ENCODE measurements at regions not wholly inside any gene's neighbourhood (a gene's known extent, or its start where the extent isn't known, plus 50 kb on each side); places are given as distances from the start of the nearest gene placed in this dataset.
"Not testable (repeated sequence)": the region's sequence is repeated elsewhere in the genome, so short reads cannot be mapped to it uniquely, and the experiment has no call there.

DNA sequence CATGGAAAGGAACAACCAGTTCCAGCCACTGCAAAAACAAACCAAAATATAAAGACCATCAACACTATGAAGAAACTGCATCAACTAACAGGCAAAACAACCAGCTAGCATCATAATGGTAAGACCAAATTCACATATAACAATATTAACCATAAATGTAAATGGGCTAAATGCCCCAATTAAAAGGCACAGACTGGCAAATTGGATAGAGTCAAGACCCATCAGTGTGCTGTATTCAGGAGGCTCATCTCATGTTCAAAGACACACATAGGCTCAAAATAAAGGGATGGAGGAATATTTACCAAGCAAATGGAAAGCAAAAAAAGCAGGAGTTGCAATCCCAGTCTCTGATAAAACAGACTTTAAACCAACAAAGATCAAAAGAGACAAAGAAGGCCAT, 89.7 kb upstream of the SETMAR start:
- H3K4me3 ChIP-seq (ENCODE audit: low read length); H3K4me1 ChIP-seq (ENCODE audit: control insufficient read depth, insufficient read depth, low read length); H3K27me3 ChIP-seq (ENCODE audit: control insufficient read depth, insufficient read depth, low read length); H3K36me3 ChIP-seq (ENCODE audit: control insufficient read depth, insufficient read depth, low read length); H3K27ac ChIP-seq (ENCODE audit: low read length); H3K9me3 ChIP-seq (ENCODE audit: control insufficient read depth, insufficient read depth, low read length); DNase-seq (ENCODE audit: low read depth, low spot score): not testable (repeated sequence)

DNA sequence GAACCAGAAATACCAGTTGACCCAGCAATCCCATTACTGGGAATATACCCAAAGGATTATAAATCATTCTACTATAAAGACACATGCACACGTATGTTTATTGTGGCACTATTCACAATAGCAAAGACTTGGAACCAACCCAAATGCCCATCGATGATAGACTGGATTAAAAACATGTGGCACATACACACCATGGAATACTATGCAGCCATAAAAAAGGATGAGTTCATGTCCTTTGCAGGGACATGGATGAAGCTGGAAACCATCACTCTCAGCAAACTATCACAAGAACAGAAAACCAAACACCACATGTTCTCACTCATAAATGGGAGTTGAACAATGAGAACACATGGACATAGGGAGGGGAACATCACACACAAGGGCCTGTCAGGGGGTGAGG, 86.2 kb upstream of the SETMAR start:
- H3K4me1 ChIP-seq (ENCODE audit: control insufficient read depth, insufficient read depth, low read length); DNase-seq (ENCODE audit: low read depth, low spot score); H3K27me3 ChIP-seq (ENCODE audit: control insufficient read depth, insufficient read depth, low read length); H3K27ac ChIP-seq (ENCODE audit: low read length); H3K36me3 ChIP-seq (ENCODE audit: control insufficient read depth, insufficient read depth, low read length); H3K4me3 ChIP-seq (ENCODE audit: low read length); H3K9me3 ChIP-seq (ENCODE audit: control insufficient read depth, insufficient read depth, low read length): not testable (repeated sequence)
- no CpG with 5 or more reads among the region's 2 CpGs for WGBS (ENCODE audit: insufficient coverage, insufficient read length)

GRCh38 chr3:4218456-4219226, 84.5 kb upstream of the SETMAR start:
- Histone ChIP-seq H3K36me3 (ENCODE audit: control insufficient read depth, insufficient read depth, low read length) (no peaks in the 10 kb centered on the region), H3K27ac (ENCODE audit: low read length) (no peak overlapping the region), H3K9me3 (ENCODE audit: control insufficient read depth, insufficient read depth, low read length) (no peaks in the 10 kb centered on the region), H3K27me3 (ENCODE audit: control insufficient read depth, insufficient read depth, low read length) (no peaks in the 10 kb centered on the region), H3K4me1 (ENCODE audit: control insufficient read depth, insufficient read depth, low read length) (no peaks in the 10 kb centered on the region), H3K4me3 (ENCODE audit: low read length) (no peak overlapping the region)
- WGBS (ENCODE audit: insufficient coverage, insufficient read length), result no CpG with 5 or more reads among the region's 10 CpGs
- DNase-seq (ENCODE audit: low read depth, low spot score), result no peak

DNA sequence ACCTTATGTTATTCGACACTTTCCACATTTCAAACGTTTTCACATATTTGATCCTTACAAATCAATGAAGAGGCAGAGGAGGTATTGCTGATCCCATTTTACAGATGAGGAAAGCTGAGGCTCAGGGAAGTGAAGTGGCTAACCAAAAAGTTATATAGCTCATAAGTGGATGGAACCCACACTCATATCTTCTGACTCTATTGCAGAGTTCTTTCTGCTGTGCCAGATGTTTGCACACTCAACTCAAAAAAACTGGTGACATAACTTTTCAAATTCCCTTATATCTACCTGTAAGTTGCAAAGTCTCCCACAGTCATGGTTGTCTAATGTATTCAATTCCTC, 84.0 kb upstream of the SETMAR start:
- DNase-seq (ENCODE audit: low read depth, low spot score), result no peak
- WGBS (ENCODE audit: insufficient coverage, insufficient read length), result no CpG with 5 or more reads among the region's 2 CpGs
- Histone ChIP-seq H3K27me3 (ENCODE audit: control insufficient read depth, insufficient read depth, low read length) (no peaks in the 10 kb centered on the region), H3K4me1 (ENCODE audit: control insufficient read depth, insufficient read depth, low read length) (no peaks in the 10 kb centered on the region), H3K9me3 (ENCODE audit: control insufficient read depth, insufficient read depth, low read length) (no peaks in the 10 kb centered on the region), H3K27ac (ENCODE audit: low read length) (no peak overlapping the region), H3K36me3 (ENCODE audit: control insufficient read depth, insufficient read depth, low read length) (no peaks in the 10 kb centered on the region), H3K4me3 (ENCODE audit: low read length) (no peak overlapping the region)

- H3K36me3 ChIP-seq (ENCODE audit: control insufficient read depth, insufficient read depth, low read length), result no peaks in the 10 kb centered on the region
- no peak overlapping the region for H3K27ac ChIP-seq (ENCODE audit: low read length)
- H3K9me3 ChIP-seq (ENCODE audit: control insufficient read depth, insufficient read depth, low read length), result no peaks in the 10 kb centered on the region
- no peaks in the 10 kb centered on the region for H3K4me1 ChIP-seq (ENCODE audit: control insufficient read depth, insufficient read depth, low read length)
- H3K27me3 ChIP-seq (ENCODE audit: control insufficient read depth, insufficient read depth, low read length), result no peaks in the 10 kb centered on the region
- DNase-seq (ENCODE audit: low read depth, low spot score), result no peak
- no peak overlapping the region for H3K4me3 ChIP-seq (ENCODE audit: low read length)
- WGBS (ENCODE audit: insufficient coverage, insufficient read length), result no CpG with 5 or more reads among the region's 3 CpGs
These were observed 83.1 kb upstream of the SETMAR start for GRCh38 chr3:4220065-4220464.

DNA sequence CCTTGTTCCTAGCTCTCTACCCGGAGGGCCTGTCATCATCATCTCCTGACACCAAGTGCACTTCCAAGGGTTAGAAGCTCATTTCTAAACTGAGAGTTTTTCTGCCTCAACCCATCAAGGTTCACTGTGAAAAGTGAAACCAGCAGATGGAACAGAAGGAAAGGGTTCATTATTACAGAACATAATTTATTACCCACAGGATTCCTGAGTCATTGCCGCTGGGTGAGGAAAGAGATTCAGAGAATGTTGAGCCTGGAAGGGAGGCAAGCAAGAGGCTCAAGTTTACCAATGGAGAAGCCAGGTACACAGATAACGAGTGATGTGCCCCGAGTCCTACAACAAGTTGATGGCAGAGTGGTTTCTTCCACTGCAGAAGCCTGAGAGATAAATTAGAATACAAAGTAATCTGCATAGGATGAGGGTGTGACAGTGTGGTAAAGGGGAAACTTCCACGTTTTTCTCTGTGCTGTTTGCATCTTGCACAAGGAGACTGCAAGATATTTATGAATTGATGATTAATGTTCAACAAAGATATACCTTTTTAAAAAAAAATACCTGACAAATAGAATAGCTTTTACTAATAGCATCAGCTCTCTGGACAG, 80.5 kb upstream of the SETMAR start:
- no peak overlapping the region for H3K4me3 ChIP-seq (ENCODE audit: low read length)
- no CpG with 5 or more reads among the region's 5 CpGs for WGBS (ENCODE audit: insufficient coverage, insufficient read length)
- no peak for DNase-seq (ENCODE audit: low read depth, low spot score)
- H3K27ac ChIP-seq (ENCODE audit: low read length), result no peak overlapping the region
- H3K9me3 ChIP-seq (ENCODE audit: control insufficient read depth, insufficient read depth, low read length), result no peaks in the 10 kb centered on the region
- no peaks in the 10 kb centered on the region for H3K36me3 ChIP-seq (ENCODE audit: control insufficient read depth, insufficient read depth, low read length)
- no peaks in the 10 kb centered on the region for H3K27me3 ChIP-seq (ENCODE audit: control insufficient read depth, insufficient read depth, low read length)
- no peaks in the 10 kb centered on the region for H3K4me1 ChIP-seq (ENCODE audit: control insufficient read depth, insufficient read depth, low read length)

DNA sequence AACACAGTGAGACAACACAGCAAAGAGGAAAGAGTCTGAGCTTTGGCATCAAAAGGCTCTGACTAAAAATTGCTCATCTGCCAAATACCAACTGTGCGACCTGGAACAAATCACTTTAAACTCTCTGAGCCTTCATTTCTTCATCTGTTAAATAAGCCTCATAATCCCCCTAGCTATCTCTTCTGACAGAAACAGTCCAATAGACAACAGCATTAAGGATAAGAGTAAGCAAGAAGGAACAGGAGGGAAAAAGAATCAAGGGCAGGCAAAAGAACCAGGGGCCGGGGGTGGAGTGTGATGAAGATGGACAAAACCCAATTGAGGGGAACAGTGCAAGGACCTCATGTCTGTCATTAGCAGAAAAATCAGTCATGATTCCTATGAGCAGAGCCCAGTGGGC, 79.4 kb upstream of the SETMAR start:
- no CpG with 5 or more reads among the region's 2 CpGs for WGBS (ENCODE audit: insufficient coverage, insufficient read length)
- Histone ChIP-seq H3K4me3 (ENCODE audit: low read length) (no peak overlapping the region), H3K9me3 (ENCODE audit: control insufficient read depth, insufficient read depth, low read length) (no peaks in the 10 kb centered on the region), H3K27ac (ENCODE audit: low read length) (no peak overlapping the region), H3K4me1 (ENCODE audit: control insufficient read depth, insufficient read depth, low read length) (no peaks in the 10 kb centered on the region), H3K27me3 (ENCODE audit: control insufficient read depth, insufficient read depth, low read length) (no peaks in the 10 kb centered on the region; the same call in 1 of the 2 replicates), H3K36me3 (ENCODE audit: control insufficient read depth, insufficient read depth, low read length) (no peaks in the 10 kb centered on the region)
- DNase-seq (ENCODE audit: low read depth, low spot score), result no peak

GRCh38 chr3:4224331-4224730, 78.8 kb upstream of the SETMAR start:
- no peaks in the 10 kb centered on the region; the same call in 1 of the 2 replicates for H3K27me3 ChIP-seq (ENCODE audit: control insufficient read depth, insufficient read depth, low read length)
- no peak overlapping the region for H3K27ac ChIP-seq (ENCODE audit: low read length)
- no peak overlapping the region for H3K4me3 ChIP-seq (ENCODE audit: low read length)
- no peaks in the 10 kb centered on the region for H3K36me3 ChIP-seq (ENCODE audit: control insufficient read depth, insufficient read depth, low read length)
- no peaks in the 10 kb centered on the region for H3K9me3 ChIP-seq (ENCODE audit: control insufficient read depth, insufficient read depth, low read length)
- H3K4me1 ChIP-seq (ENCODE audit: control insufficient read depth, insufficient read depth, low read length), result no peaks in the 10 kb centered on the region
- no peak for DNase-seq (ENCODE audit: low read depth, low spot score)

DNA sequence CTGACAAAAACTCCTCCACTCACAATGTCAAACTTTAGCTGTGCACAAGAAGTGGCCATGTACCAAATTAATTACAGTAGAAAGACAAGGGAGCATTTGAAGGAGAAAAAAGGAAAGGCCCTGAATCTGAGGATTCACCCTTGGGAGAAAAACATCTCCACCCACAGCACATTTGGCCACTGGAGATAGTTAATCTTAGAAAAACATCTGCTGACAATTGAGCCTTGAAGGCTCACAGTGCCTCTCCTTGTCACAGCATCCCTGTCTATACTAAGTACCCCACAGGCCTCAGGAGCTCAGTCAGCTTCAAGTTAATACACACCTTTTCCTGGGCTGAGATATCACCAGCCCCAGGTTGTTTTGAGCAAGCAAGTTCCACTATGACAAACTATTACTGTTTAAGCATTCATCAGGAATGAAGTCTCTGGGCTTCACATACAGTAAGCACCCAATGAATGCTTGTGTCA, 78.1 kb upstream of the SETMAR start:
- DNase-seq (ENCODE audit: low read depth, low spot score), result no peak
- no peak overlapping the region for H3K27ac ChIP-seq (ENCODE audit: low read length)

GRCh38 chr3:4228295-4228694, 74.9 kb upstream of the SETMAR start:
- no CpG with 5 or more reads among the region's 2 CpGs for WGBS (ENCODE audit: insufficient coverage, insufficient read length)
- no peaks in the 10 kb centered on the region for H3K36me3 ChIP-seq (ENCODE audit: control insufficient read depth, insufficient read depth, low read length)
- no peak for DNase-seq (ENCODE audit: low read depth, low spot score)

More for the DNA sequence above, 78.1 kb upstream of the SETMAR start:
- Histone ChIP-seq H3K9me3 (ENCODE audit: control insufficient read depth, insufficient read depth, low read length) (no peaks in the 10 kb centered on the region), H3K4me1 (ENCODE audit: control insufficient read depth, insufficient read depth, low read length) (no peaks in the 10 kb centered on the region), H3K36me3 (ENCODE audit: control insufficient read depth, insufficient read depth, low read length) (no peaks in the 10 kb centered on the region), H3K27me3 (ENCODE audit: control insufficient read depth, insufficient read depth, low read length) (peaks cover under 1% of the 10 kb centered on the region; the same call in 1 of the 2 replicates), H3K4me3 (ENCODE audit: low read length) (no peak overlapping the region)

DNA sequence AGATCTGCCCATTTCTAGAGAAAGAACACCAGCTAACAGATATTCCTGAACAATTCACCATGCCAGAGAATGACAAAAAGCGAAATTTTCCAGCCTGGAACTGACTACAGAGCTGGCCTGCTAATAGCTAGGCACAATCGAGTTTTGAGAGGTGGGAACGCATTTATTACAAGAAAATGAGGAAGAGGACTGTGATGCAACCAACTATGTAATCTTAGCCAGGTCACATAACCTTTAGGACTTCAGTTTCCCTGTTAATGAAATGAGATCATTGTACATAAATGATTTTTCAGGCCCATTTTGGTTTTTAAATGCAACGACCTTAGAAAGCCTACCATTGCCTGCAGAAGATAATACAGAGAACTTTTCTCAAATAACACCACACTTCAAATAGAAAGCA, 72.1 kb upstream of the SETMAR start:
- Histone ChIP-seq H3K9me3 (ENCODE audit: control insufficient read depth, insufficient read depth, low read length) (no peaks in the 10 kb centered on the region), H3K27me3 (ENCODE audit: control insufficient read depth, insufficient read depth, low read length) (peaks cover 13% of the 10 kb centered on the region), H3K27ac (ENCODE audit: low read length) (no peak overlapping the region), H3K36me3 (ENCODE audit: control insufficient read depth, insufficient read depth, low read length) (no peaks in the 10 kb centered on the region), H3K4me1 (ENCODE audit: control insufficient read depth, insufficient read depth, low read length) (no peaks in the 10 kb centered on the region), H3K4me3 (ENCODE audit: low read length) (no peak overlapping the region)
- WGBS (ENCODE audit: insufficient coverage, insufficient read length), result no CpG with 5 or more reads among the region's 4 CpGs
- no peak for DNase-seq (ENCODE audit: low read depth, low spot score)

More at GRCh38 chr3:4228295-4228694, 74.9 kb upstream of the SETMAR start:
- H3K27me3 ChIP-seq (ENCODE audit: control insufficient read depth, insufficient read depth, low read length), result peaks cover 9% of the 10 kb centered on the region
- H3K9me3 ChIP-seq (ENCODE audit: control insufficient read depth, insufficient read depth, low read length), result no peaks in the 10 kb centered on the region
- no peak overlapping the region for H3K4me3 ChIP-seq (ENCODE audit: low read length)
- H3K4me1 ChIP-seq (ENCODE audit: control insufficient read depth, insufficient read depth, low read length), result no peaks in the 10 kb centered on the region
- H3K27ac ChIP-seq (ENCODE audit: low read length), result no peak overlapping the region
